ENCODE measurements at regions not wholly inside any gene's neighbourhood (a gene's known extent, or its start where the extent isn't known, plus 50 kb on each side); places are given as distances from the start of the nearest gene placed in this dataset.
"Not testable (repeated sequence)": the region's sequence is repeated elsewhere in the genome, so short reads cannot be mapped to it uniquely, and the experiment has no call there.

DNA sequence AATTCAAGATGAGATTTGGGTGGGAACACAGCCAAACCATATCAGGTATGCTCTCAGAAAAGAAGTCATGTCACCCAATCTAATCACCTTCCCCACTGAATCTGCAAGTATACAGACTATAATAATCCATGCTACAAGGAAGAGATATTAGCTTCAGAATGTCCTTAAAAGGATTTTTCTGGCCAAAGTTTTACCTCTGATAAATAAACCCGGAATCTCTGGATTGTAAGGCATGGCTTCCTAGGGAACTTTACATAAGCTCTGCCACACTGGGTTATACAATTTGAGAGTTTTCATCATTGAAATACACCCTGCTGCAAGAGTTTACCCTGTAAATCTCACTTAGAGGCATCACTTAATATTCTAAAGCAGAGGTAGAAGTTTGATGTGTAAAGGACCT lies 330.5 kb upstream of the KCNMB2 start:
- DNase-seq = peak in 1 of 2 donors; percentile 47
- Histone ChIP-seq H3K27ac (ENCODE audit: low read depth, low read length) (no peak overlapping the region), H2BK12ac (ENCODE audit: low read length) (no peak overlapping the region), H3K36me3 (ENCODE audit: control insufficient read depth in 1 of 2, insufficient read depth in 2 of 2, low read length in 2 of 2) (no peaks in the 10 kb centered on the region), H3K79me1 (ENCODE audit: low read length) (peaks cover 1% of the 10 kb centered on the region), H3K18ac (ENCODE audit: low read length) (no peak overlapping the region), H2AK5ac (ENCODE audit: low read length) (no peak overlapping the region), H3K4me3 (ENCODE audit: low read depth, low read length) (no peak overlapping the region), H4K91ac (ENCODE audit: low read depth, low read length) (no peak overlapping the region), H3K4me2 (ENCODE audit: low read length) (no peak overlapping the region), H3K14ac (ENCODE audit: low read length) (no peak overlapping the region), H4K8ac (ENCODE audit: low read depth, low read length) (no peak overlapping the region), H3K4me1 (ENCODE audit: control insufficient read depth in 1 of 2, insufficient read depth in 2 of 2, low read length in 2 of 2) (peaks cover 9 to 12% of the 10 kb centered on the region in 2 experiments), H3K9me3 (ENCODE audit: insufficient read depth, low read depth, low read length) (no peaks in the 10 kb centered on the region), H4K12ac (ENCODE audit: low read depth, low read length) (no peak overlapping the region), H3K23ac (ENCODE audit: low read length) (no peak overlapping the region), H2BK120ac (ENCODE audit: insufficient read depth, low read length, poor library complexity) (no peak overlapping the region), H3K27me3 (ENCODE audit: insufficient read depth, low read length) (no peaks in the 10 kb centered on the region), H3K79me2 (ENCODE audit: control insufficient read depth, insufficient read depth, low read length, poor library complexity) (no peaks in the 10 kb centered on the region), H2BK5ac (ENCODE audit: low read depth, low read length, poor library complexity) (no peak overlapping the region), H3K4ac (ENCODE audit: low read depth, low read length) (no peak overlapping the region), H2AFZ (ENCODE audit: insufficient read depth, low read length, poor library complexity) (no peak overlapping the region), H3K9ac (ENCODE audit: low read length) (no peak overlapping the region)
- WGBS (ENCODE audit: extremely low coverage, insufficient coverage, insufficient read length) = no CpG with 5 or more reads among the region's 1 CpG

DNA sequence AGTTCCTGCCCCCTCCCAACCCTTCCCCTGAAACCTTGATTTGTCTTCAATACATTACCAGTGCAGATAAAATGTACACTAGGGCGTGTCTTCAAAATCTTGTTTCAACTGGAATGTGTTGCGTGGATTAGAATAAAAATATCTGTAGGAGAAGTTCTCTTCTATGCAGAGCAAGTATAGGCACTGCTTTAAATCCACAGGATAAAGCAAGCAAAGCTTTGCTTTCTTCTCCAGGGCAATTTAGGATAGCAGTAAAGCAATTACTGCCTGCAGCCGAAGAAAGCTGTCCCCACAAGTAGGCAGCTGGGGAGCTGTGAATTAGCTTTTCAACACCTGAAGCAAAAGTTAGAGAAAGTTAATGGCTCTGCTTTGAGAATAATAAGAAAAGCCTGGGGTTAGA lies 329.7 kb upstream of the KCNMB2 start:
- no peak overlapping the region for H4K91ac ChIP-seq (ENCODE audit: low read depth, low read length)
- H3K4me2 ChIP-seq (ENCODE audit: low read length) = no peak overlapping the region
- no peak overlapping the region for H4K8ac ChIP-seq (ENCODE audit: low read depth, low read length)
- no peak overlapping the region for H2BK120ac ChIP-seq (ENCODE audit: insufficient read depth, low read length, poor library complexity)
- H3K79me2 ChIP-seq (ENCODE audit: control insufficient read depth, insufficient read depth, low read length, poor library complexity) = no peaks in the 10 kb centered on the region
- H3K4me1 ChIP-seq (ENCODE audit: control insufficient read depth in 1 of 2, insufficient read depth in 2 of 2, low read length in 2 of 2) = peaks cover 9 to 12% of the 10 kb centered on the region in 2 experiments
- no CpG with 5 or more reads among the region's 3 CpGs for WGBS (ENCODE audit: extremely low coverage, insufficient coverage, insufficient read length)
- no peaks in the 10 kb centered on the region for H3K9me3 ChIP-seq (ENCODE audit: insufficient read depth, low read depth, low read length)
- H3K4me3 ChIP-seq (ENCODE audit: low read depth, low read length) = no peak overlapping the region
- no peaks in the 10 kb centered on the region for H3K36me3 ChIP-seq (ENCODE audit: control insufficient read depth in 1 of 2, insufficient read depth in 2 of 2, low read length in 2 of 2)
- H3K27ac ChIP-seq (ENCODE audit: low read depth, low read length) = no peak overlapping the region
- H2BK12ac ChIP-seq (ENCODE audit: low read length) = no peak overlapping the region
- H3K4ac ChIP-seq (ENCODE audit: low read depth, low read length) = no peak overlapping the region
- H3K9ac ChIP-seq (ENCODE audit: low read length) = no peak overlapping the region
- no peak overlapping the region for H3K14ac ChIP-seq (ENCODE audit: low read length)
- H3K79me1 ChIP-seq (ENCODE audit: low read length) = peaks cover 1% of the 10 kb centered on the region
- no peak overlapping the region for H3K23ac ChIP-seq (ENCODE audit: low read length)
- H2AK5ac ChIP-seq (ENCODE audit: low read length) = no peak overlapping the region
- no peak overlapping the region for H4K12ac ChIP-seq (ENCODE audit: low read depth, low read length)
- H3K27me3 ChIP-seq (ENCODE audit: insufficient read depth, low read length) = no peaks in the 10 kb centered on the region
- no peak overlapping the region for H3K18ac ChIP-seq (ENCODE audit: low read length)
- no peak overlapping the region for H2BK5ac ChIP-seq (ENCODE audit: low read depth, low read length, poor library complexity)
- H2AFZ ChIP-seq (ENCODE audit: insufficient read depth, low read length, poor library complexity) = no peak overlapping the region
- DNase-seq = no peak

DNA sequence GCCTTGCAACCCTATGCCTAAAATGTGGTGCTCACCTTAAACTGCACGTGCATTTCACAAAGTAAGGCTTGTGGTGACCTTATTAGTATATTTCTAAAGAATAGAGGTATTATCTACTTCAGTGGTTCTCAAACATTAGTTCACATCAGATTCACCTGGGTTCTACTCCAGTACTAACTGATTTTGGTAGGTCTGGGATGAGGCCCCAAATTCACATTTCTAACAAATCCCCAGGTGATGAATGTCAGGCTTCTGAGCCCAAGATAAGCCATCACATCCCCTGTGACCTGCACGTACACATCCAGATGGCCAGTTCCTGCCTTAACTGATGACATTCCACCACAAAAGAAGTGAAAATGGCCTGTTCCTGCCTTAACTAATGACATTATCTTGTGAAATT lies 329.1 kb upstream of the KCNMB2 start:
- H2AFZ ChIP-seq (ENCODE audit: insufficient read depth, low read length, poor library complexity); H3K18ac ChIP-seq (ENCODE audit: low read length); H3K36me3 ChIP-seq (ENCODE audit: control insufficient read depth in 1 of 2, insufficient read depth in 2 of 2, low read length in 2 of 2); H3K27me3 ChIP-seq (ENCODE audit: insufficient read depth, low read length); H3K14ac ChIP-seq (ENCODE audit: low read length); H2BK120ac ChIP-seq (ENCODE audit: insufficient read depth, low read length, poor library complexity); H3K4me2 ChIP-seq (ENCODE audit: low read length); H2BK5ac ChIP-seq (ENCODE audit: low read depth, low read length, poor library complexity); H3K23ac ChIP-seq (ENCODE audit: low read length); H4K8ac ChIP-seq (ENCODE audit: low read depth, low read length); H2AK5ac ChIP-seq (ENCODE audit: low read length); H3K9ac ChIP-seq (ENCODE audit: low read length); H4K12ac ChIP-seq (ENCODE audit: low read depth, low read length); DNase-seq; H2BK12ac ChIP-seq (ENCODE audit: low read length); H3K9me3 ChIP-seq (ENCODE audit: insufficient read depth, low read depth, low read length); H3K27ac ChIP-seq (ENCODE audit: low read depth, low read length); H3K79me1 ChIP-seq (ENCODE audit: low read length); H3K4ac ChIP-seq (ENCODE audit: low read depth, low read length); H3K4me3 ChIP-seq (ENCODE audit: low read depth, low read length); H4K91ac ChIP-seq (ENCODE audit: low read depth, low read length); H3K79me2 ChIP-seq (ENCODE audit: control insufficient read depth, insufficient read depth, low read length, poor library complexity): not testable (repeated sequence)
- WGBS (ENCODE audit: extremely low coverage, insufficient coverage, insufficient read length) = no CpG with 5 or more reads among the region's 2 CpGs
- peaks cover 9 to 12% of the 10 kb centered on the region in 2 experiments for H3K4me1 ChIP-seq (ENCODE audit: control insufficient read depth in 1 of 2, insufficient read depth in 2 of 2, low read length in 2 of 2)

DNA sequence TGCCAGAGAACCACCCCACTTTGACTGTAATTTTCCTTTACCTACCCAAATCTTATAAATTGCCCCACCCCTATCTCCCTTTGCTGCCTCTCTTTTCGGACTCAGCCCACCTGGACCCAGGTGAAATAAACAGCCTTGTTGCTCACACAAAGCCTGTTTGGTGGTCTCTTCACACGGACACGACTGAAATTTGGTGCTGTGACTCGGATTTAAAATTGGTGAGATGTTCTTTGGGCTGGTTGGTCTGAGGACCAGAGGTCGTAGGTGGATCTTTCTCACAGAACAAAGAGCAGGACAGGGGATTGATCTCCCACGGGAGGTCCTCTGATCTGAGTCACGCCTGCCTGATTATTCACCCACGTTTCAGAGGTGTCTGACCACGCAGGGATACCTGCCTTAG lies 328.6 kb upstream of the KCNMB2 start:
- H3K79me2 ChIP-seq (ENCODE audit: control insufficient read depth, insufficient read depth, low read length, poor library complexity); H4K8ac ChIP-seq (ENCODE audit: low read depth, low read length); H3K27ac ChIP-seq (ENCODE audit: low read depth, low read length); H4K12ac ChIP-seq (ENCODE audit: low read depth, low read length); H3K9me3 ChIP-seq (ENCODE audit: insufficient read depth, low read depth, low read length); H3K27me3 ChIP-seq (ENCODE audit: insufficient read depth, low read length); H2BK5ac ChIP-seq (ENCODE audit: low read depth, low read length, poor library complexity); H3K4ac ChIP-seq (ENCODE audit: low read depth, low read length); H3K36me3 ChIP-seq (ENCODE audit: control insufficient read depth in 1 of 2, insufficient read depth in 2 of 2, low read length in 2 of 2); H3K4me3 ChIP-seq (ENCODE audit: low read depth, low read length); H3K9ac ChIP-seq (ENCODE audit: low read length); H3K4me2 ChIP-seq (ENCODE audit: low read length); H3K79me1 ChIP-seq (ENCODE audit: low read length); H3K14ac ChIP-seq (ENCODE audit: low read length); H2AFZ ChIP-seq (ENCODE audit: insufficient read depth, low read length, poor library complexity); H3K23ac ChIP-seq (ENCODE audit: low read length); DNase-seq; H3K18ac ChIP-seq (ENCODE audit: low read length): not testable (repeated sequence)
- WGBS (ENCODE audit: extremely low coverage, insufficient coverage, insufficient read length) = no CpG with 5 or more reads among the region's 9 CpGs
- Histone ChIP-seq H2AK5ac (ENCODE audit: low read length) (peak overlapping the region; percentile 37), H3K4me1 (ENCODE audit: control insufficient read depth in 1 of 2, insufficient read depth in 2 of 2, low read length in 2 of 2) (peaks cover 9 to 12% of the 10 kb centered on the region in 2 experiments), H2BK120ac (ENCODE audit: insufficient read depth, low read length, poor library complexity) (peak overlapping the region; percentile 43), H4K91ac (ENCODE audit: low read depth, low read length) (peak overlapping the region; percentile 47), H2BK12ac (ENCODE audit: low read length) (peak overlapping the region; percentile 40)

All from trophoblast cell (in vitro differentiated cells and primary cell).